ENCODE measurements at regions not wholly inside any gene's neighbourhood (a gene's known extent, or its start where the extent isn't known, plus 50 kb on each side); places are given as distances from the start of the nearest gene placed in this dataset.

DNA sequence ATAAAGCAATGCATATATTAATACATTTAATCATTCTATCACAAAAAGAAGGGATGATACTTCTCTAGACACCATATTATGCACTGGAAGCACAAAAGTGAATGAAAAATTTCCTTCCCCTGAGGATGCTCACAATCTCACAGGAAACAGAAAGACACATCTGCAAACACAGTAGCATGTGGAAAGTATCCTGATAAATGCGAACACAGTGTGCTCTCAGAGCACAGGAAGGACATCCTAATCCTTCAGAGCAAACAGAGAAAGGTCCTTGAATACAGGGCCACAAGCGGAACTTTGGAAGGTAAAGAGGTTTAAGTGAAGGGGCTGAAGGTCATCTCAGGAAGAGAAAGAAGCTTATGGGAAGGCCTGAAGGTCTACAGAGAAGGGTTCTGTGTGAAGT, 524.6 kb upstream of the LRRC4C start:
- TF ChIP-seq POLR2AphosphoS5 (IDR thresholded peaks at IDR 0.05; ENCODE audit: low read depth) (no peak), GABPA (IDR thresholded peaks at IDR 0.05; ENCODE audit: low read depth) (no peak), SPI1 (IDR thresholded peaks at IDR 0.05; ENCODE audit: borderline replicate concordance, low read depth) (no peak), CTCF (IDR thresholded peaks at IDR 0.05; ENCODE audit: insufficient read depth, low read length) (no peak)
- TF ChIP-seq, protein P1, sequence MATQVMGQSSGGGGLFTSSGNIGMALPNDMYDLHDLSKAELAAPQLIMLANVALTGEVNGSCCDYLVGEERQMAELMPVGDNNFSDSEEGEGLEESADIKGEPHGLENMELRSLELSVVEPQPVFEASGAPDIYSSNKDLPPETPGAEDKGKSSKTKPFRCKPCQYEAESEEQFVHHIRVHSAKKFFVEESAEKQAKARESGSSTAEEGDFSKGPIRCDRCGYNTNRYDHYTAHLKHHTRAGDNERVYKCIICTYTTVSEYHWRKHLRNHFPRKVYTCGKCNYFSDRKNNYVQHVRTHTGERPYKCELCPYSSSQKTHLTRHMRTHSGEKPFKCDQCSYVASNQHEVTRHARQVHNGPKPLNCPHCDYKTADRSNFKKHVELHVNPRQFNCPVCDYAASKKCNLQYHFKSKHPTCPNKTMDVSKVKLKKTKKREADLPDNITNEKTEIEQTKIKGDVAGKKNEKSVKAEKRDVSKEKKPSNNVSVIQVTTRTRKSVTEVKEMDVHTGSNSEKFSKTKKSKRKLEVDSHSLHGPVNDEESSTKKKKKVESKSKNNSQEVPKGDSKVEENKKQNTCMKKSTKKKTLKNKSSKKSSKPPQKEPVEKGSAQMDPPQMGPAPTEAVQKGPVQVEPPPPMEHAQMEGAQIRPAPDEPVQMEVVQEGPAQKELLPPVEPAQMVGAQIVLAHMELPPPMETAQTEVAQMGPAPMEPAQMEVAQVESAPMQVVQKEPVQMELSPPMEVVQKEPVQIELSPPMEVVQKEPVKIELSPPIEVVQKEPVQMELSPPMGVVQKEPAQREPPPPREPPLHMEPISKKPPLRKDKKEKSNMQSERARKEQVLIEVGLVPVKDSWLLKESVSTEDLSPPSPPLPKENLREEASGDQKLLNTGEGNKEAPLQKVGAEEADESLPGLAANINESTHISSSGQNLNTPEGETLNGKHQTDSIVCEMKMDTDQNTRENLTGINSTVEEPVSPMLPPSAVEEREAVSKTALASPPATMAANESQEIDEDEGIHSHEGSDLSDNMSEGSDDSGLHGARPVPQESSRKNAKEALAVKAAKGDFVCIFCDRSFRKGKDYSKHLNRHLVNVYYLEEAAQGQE (IDR thresholded peaks at IDR 0.05; ENCODE audit: insufficient replicate concordance, low read depth): no peak
- DNase-seq (ENCODE audit: low read depth in 1 of 2, low spot score in 1 of 2): no peak
- Histone ChIP-seq H3K27me3 (ENCODE audit: insufficient read depth, poor library complexity, severe bottlenecking) (no peaks in the 10 kb centered on the region), H3K4me3 (replicated peaks; ENCODE audit: insufficient read depth, low read length) (no peak overlapping the region), H3K27ac (replicated peaks) (no peak overlapping the region)

GRCh38 chr11:41985799-41986198, 526.3 kb upstream of the LRRC4C start:
- no peak overlapping the region for H3K27ac ChIP-seq (replicated peaks)
- DNase-seq (ENCODE audit: low read depth in 1 of 2, low spot score in 1 of 2): no peak
- H3K4me3 ChIP-seq (replicated peaks; ENCODE audit: insufficient read depth, low read length): no peak overlapping the region
- no peak for TF ChIP-seq POLR2AphosphoS5 (IDR thresholded peaks at IDR 0.05; ENCODE audit: low read depth)
- no peak for TF ChIP-seq SPI1 (IDR thresholded peaks at IDR 0.05; ENCODE audit: borderline replicate concordance, low read depth)
- TF ChIP-seq CTCF (IDR thresholded peaks at IDR 0.05; ENCODE audit: insufficient read depth, low read length): no peak
- TF ChIP-seq GABPA (IDR thresholded peaks at IDR 0.05; ENCODE audit: low read depth): no peak
- TF ChIP-seq, protein P1 (IDR thresholded peaks at IDR 0.05; ENCODE audit: insufficient replicate concordance, low read depth): no peak
- H3K27me3 ChIP-seq (ENCODE audit: insufficient read depth, poor library complexity, severe bottlenecking): no peaks in the 10 kb centered on the region

DNA sequence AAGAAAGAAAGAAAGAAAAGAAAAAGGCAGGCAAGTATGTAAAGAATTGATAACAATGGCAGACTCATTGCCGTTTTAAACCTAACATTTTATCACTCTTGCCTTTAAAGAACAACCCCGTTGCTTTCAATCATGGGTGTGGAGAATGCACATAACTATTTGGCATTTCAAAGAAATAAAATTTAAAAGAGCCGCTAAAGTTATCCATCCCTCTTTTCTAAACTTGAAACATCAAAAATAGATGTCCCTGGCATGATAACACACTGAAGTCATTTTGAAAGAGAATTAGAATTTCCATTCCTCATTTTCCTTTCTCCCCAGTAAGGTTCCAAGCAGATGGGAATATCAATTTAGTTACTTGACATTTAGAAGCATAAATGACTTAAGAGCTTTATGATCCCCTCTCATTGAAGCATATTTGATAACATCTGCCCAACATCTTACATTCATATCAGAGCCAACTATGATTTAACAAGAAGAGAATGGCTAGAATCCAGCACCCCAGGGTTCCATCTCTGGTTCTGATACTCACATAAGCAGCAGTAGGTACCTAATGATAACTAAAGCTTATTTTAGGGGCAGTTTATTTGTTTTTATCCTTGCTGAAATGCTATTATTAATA, 529.6 kb upstream of the LRRC4C start:
- no peak for DNase-seq (ENCODE audit: low read depth in 1 of 2, low spot score in 1 of 2)
- H3K4me3 ChIP-seq (replicated peaks; ENCODE audit: insufficient read depth, low read length): no peak overlapping the region
- no peaks in the 10 kb centered on the region for H3K27me3 ChIP-seq (ENCODE audit: insufficient read depth, poor library complexity, severe bottlenecking)
- TF ChIP-seq CTCF (IDR thresholded peaks at IDR 0.05; ENCODE audit: insufficient read depth, low read length) (no peak), SPI1 (IDR thresholded peaks at IDR 0.05; ENCODE audit: borderline replicate concordance, low read depth) (no peak), GABPA (IDR thresholded peaks at IDR 0.05; ENCODE audit: low read depth) (no peak), POLR2AphosphoS5 (IDR thresholded peaks at IDR 0.05; ENCODE audit: low read depth) (no peak)
- TF ChIP-seq, protein P1 (IDR thresholded peaks at IDR 0.05; ENCODE audit: insufficient replicate concordance, low read depth): no peak
- H3K27ac ChIP-seq (replicated peaks): no peak overlapping the region
